GM04503 (cell line): ENCODE measurements at regions not wholly inside any gene's neighbourhood (a gene's known extent, or its start where the extent isn't known, plus 50 kb on each side); places are given as distances from the start of the nearest gene placed in this dataset.
"Not testable (repeated sequence)": the region's sequence is repeated elsewhere in the genome, so short reads cannot be mapped to it uniquely, and the experiment has no call there.

Experiments used
- DNase-seq: peaks from one replicate; pipeline ENCODE4 v3.0.0-alpha.2; 2012; ENCODE audit warnings: low read depth

GRCh38 chr1:90295534-90295933, 300.6 kb downstream of the ZNF326 start:
- DNase-seq = no peak

- DNase-seq = no peak
These were observed 296.7 kb downstream of the ZNF326 start for GRCh38 chr1:90291431-90292216.

GRCh38 chr1:90282811-90283210, 287.9 kb downstream of the ZNF326 start:
- no peak for DNase-seq

GRCh38 chr1:90281886-90282285, 287.0 kb downstream of the ZNF326 start:
- DNase-seq = not testable (repeated sequence)

GRCh38 chr1:90277270-90277669, 282.4 kb downstream of the ZNF326 start:
- no peak for DNase-seq

GRCh38 chr1:90274376-90274775, 279.5 kb downstream of the ZNF326 start:
- no peak for DNase-seq

GRCh38 chr1:90273241-90273774, 278.4 kb downstream of the ZNF326 start:
- DNase-seq = no peak

- DNase-seq = no peak
These were observed 267.9 kb downstream of the ZNF326 start for GRCh38 chr1:90262791-90263190.

- DNase-seq = no peak
These were observed 267.4 kb downstream of the ZNF326 start for GRCh38 chr1:90262286-90262685.

GRCh38 chr1:90246069-90246468, 251.2 kb downstream of the ZNF326 start:
- no peak for DNase-seq

- no peak for DNase-seq
These were observed 241.6 kb downstream of the ZNF326 start for GRCh38 chr1:90236493-90236892.

- DNase-seq = no peak
These were observed 228.5 kb downstream of the ZNF326 start for GRCh38 chr1:90223401-90223800.

- no peak for DNase-seq
These were observed 226.2 kb downstream of the ZNF326 start for GRCh38 chr1:90220941-90221693.

GRCh38 chr1:90220496-90220895, 225.6 kb downstream of the ZNF326 start:
- no peak for DNase-seq

- DNase-seq = not testable (repeated sequence)
These were observed 224.4 kb downstream of the ZNF326 start for GRCh38 chr1:90219166-90219871.

- DNase-seq = no peak
These were observed 216.0 kb downstream of the ZNF326 start for GRCh38 chr1:90210633-90211491.

GRCh38 chr1:90208949-90209348, 214.0 kb downstream of the ZNF326 start:
- no peak for DNase-seq

GRCh38 chr1:90206260-90206659, 211.3 kb downstream of the ZNF326 start:
- no peak for DNase-seq

GRCh38 chr1:90204780-90205179, 209.9 kb downstream of the ZNF326 start:
- no peak for DNase-seq

- no peak for DNase-seq
These were observed 209.2 kb downstream of the ZNF326 start for GRCh38 chr1:90204023-90204590.
